ENCODE measurements at regions not wholly inside any gene's neighbourhood (a gene's known extent, or its start where the extent isn't known, plus 50 kb on each side); places are given as distances from the start of the nearest gene placed in this dataset.

GRCh38 chr1:47672622-47673021, 234.8 kb downstream of the FOXD2 start:
- no peak for DNase-seq

- DNase-seq: no peak
Measured at GRCh38 chr1:47674189-47674588, 236.3 kb downstream of the FOXD2 start.

GRCh38 chr1:47675047-47675675, 237.3 kb downstream of the FOXD2 start:
- DNase-seq: no peak

- no peak for DNase-seq
Measured at GRCh38 chr1:47675721-47676120, 237.9 kb downstream of the FOXD2 start.

GRCh38 chr1:47676311-47677054, 238.6 kb downstream of the FOXD2 start:
- no peak for DNase-seq

GRCh38 chr1:47677241-47677940, 239.5 kb downstream of the FOXD2 start:
- DNase-seq: no peak

- DNase-seq: no peak
Measured at GRCh38 chr1:47678464-47678980, 240.7 kb downstream of the FOXD2 start.

GRCh38 chr1:47679301-47679791, 241.5 kb downstream of the FOXD2 start:
- DNase-seq: no peak

GRCh38 chr1:47679826-47680225, 242.0 kb downstream of the FOXD2 start:
- DNase-seq: no peak

- no peak for DNase-seq
Measured at GRCh38 chr1:47680815-47681475, 243.1 kb downstream of the FOXD2 start.

- DNase-seq: no peak
Measured at GRCh38 chr1:47681735-47682134, 243.9 kb downstream of the FOXD2 start.

GRCh38 chr1:47682198-47682597, 244.4 kb downstream of the FOXD2 start:
- DNase-seq: no peak

GRCh38 chr1:47682786-47683350, 245.0 kb downstream of the FOXD2 start:
- DNase-seq: no peak

GRCh38 chr1:47683401-47683800, 245.6 kb downstream of the FOXD2 start:
- no peak for DNase-seq

- DNase-seq: no peak
Measured at GRCh38 chr1:47684518-47684917, 246.7 kb downstream of the FOXD2 start.

GRCh38 chr1:47684964-47685762, 247.3 kb downstream of the FOXD2 start:
- no peak for DNase-seq

GRCh38 chr1:47685763-47686066, 247.9 kb downstream of the FOXD2 start:
- no peak for DNase-seq

GRCh38 chr1:47686731-47687630, 249.1 kb downstream of the FOXD2 start:
- no peak for DNase-seq

- DNase-seq: no peak
Measured at GRCh38 chr1:47687631-47688460, 250.0 kb downstream of the FOXD2 start.
